Amniotic stem cell (primary cell): ENCODE measurements at regions not wholly inside any gene's neighbourhood (a gene's known extent, or its start where the extent isn't known, plus 50 kb on each side); places are given as distances from the start of the nearest gene placed in this dataset.

Experiments used
- DNase-seq: peaks from one replicate; lab custom pipeline; 2025; lab: John Stamatoyannopoulos, UW

DNA sequence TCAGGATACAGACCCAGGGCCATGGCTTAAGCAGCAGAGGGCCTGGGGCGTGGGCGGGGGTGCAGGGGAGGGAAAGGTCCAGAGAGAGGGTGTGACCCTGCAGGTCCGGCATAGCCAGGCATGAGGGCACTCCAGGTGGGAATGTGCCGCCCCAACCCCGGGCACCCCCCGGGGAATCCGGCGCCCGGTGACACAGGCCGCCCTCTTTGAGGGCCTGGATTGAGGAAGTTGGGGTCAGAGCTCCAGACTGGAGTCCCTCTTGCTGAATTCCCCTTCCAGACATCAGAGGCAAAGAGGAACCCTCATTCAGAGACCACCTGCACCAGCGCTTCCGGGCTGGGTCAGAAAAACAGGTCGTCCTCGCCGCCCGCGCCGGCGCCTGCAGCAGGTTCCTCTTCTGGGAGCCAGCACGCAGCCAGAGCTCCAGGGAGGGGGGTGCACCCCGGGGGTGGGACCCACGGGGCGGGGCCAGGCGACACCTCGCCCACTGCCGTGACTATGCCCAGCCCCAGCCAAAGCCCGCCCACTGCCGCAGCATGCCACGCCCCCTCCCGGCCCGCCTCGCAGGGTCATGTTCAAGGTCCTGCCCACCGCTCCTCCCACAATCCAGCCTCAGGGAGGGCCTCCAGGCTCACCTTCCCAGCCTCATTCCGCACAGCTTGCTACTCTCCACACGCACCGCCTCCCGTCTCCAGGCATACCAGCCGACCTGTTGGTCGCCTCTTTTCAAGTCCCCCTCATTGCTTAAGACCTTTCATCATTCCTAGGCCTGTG, 98.3 kb upstream of the ID2 start:
- no peak for DNase-seq

DNA sequence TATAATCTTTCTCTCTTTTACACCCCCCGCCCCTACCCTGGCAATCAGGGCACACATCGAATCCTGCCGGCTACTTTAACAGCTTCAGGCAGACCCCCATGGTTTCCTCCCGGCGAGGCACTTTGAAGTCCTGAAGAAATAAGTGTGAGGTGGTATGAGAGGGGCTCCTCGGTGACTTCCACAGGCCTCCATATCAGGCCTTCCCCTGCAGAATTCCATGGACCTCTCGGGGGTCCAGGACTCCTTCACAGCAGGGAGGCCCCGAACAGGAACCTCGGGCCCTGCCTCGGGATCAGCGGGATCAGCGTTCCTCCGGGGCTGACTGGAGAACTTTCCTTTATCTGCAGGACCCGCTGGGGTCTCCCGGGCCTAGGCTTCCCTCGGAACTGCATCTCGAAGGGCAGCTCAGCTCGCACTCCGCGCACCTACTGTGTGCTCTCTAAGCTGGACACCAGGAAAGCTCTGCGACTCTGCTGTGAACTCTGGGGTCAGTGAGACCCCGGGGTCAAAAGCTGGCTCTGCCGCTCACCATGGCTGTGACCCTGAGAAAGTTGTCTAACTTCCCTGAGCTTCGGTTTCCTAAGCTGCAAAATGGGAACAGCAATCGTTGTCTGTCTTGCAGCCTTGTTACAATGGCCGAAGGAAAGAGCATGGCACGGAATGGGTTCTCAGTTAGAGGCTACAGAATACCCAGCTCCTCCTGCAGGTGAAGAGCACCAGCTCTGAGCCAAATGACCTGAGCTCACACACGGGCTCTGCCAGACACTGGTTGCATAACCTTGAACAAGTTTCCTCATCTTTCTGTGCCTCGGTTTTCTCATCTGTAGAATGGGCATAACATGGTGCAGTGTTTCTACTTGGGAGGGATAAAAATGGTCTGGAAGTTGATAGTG, 97.4 kb upstream of the ID2 start:
- DNase-seq, result no peak

GRCh38 chr2:8586457-8587051, 95.3 kb upstream of the ID2 start:
- no peak for DNase-seq

DNA sequence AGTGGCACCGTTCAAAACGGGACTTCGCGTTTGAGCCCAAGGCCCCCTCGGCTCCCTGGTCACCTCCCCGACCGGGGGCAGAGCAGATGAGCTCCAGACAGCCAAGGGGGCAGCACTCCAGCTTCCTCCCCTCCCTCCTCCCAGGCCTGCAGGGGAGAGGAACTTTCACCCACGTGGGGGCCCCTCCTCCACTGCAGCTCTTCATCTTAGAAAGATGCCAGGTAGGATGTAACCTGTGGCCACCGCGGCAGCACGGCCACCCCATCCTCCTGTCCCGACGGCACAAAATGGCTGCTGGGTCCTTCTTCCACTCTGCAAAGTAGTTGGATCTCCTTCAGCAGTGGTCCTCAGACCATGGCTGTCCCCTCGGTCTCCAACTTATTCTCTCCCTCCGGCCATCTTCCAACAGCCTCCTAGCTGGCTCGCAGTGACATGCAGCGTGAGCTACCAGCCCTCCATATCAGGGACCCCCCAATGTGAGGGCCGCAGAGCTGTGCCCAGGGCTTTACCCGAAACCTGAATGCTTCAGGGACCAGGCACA, 94.5 kb upstream of the ID2 start:
- DNase-seq, result no peak

- DNase-seq, result no peak
Measured at GRCh38 chr2:8587920-8588830, 93.7 kb upstream of the ID2 start.

DNA sequence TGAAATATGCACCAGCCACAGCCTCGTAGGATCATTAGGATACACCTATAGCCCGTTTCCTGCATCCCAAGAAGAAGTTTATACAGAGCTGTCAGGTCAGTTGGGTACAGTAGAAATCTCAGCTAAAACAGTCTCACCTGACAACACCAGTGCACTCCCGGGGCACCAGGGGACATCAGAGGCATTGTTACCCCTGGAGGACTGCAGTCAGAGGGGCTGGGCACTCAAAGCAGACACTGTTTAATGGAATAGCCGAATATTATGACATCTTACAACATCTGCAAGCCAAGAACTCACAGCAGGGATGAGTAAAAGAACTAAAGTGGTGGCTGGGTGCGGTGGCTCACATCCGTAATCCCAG, 93.0 kb upstream of the ID2 start:
- DNase-seq, result no peak

- DNase-seq, result no peak
Measured at GRCh38 chr2:8589721-8590120, 92.1 kb upstream of the ID2 start.

DNA sequence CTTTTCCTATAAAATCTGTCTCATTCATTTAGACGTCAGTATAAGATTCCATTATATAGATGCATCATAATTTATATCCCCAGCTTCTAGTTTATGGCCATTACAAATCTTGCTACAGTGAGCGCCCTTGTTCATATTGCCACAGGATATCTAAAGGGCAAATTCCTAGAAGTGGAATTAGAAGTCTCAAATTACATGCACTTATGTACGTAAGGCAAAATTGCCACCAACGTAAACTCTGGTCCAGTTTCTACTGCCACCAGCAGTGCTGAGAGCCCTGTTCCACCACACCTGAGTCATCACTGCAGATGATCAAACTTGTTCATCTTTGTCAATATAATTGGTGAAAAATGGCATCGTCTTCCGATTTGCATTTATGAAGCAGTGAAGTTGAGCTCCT, 90.9 kb upstream of the ID2 start:
- no peak for DNase-seq

GRCh38 chr2:8592736-8593135, 89.1 kb upstream of the ID2 start:
- no peak for DNase-seq

GRCh38 chr2:8593243-8593642, 88.6 kb upstream of the ID2 start:
- no peak for DNase-seq

DNA sequence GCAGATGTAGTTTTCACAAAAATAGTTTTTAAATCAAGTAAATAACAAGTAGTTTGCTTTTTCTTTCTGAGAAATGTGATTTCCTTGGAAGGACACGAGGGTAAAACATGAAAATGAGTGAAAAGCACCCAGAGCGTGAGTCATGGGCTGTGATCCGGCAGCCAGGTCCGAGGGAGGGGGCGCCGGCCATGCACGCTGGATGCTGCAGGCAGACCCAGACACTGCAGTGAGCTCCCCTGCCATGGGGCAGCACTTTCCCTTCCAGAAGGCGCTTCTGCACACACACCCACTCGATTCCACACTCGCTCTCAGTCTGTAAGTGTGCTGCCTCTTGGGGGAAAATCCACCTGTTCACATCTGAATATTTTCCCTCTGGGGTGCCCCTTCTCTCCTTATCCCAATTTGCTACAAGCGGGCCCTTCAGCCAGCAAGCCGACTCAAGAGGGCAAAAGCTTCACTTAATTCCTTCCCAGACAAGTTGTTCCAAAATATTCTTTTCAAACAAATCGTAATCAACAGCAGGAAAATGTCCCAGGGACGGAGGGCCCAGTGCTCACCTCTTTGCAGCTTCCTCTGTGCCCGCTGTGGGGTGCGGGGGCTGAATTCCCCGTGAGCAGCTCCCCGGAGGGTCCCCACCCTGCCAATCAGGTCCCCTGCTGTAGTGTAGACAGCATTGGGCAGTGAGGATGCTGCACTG, 87.0 kb upstream of the ID2 start:
- DNase-seq, result no peak

- no peak for DNase-seq
Measured at GRCh38 chr2:8595428-8595805, 86.4 kb upstream of the ID2 start.

DNA sequence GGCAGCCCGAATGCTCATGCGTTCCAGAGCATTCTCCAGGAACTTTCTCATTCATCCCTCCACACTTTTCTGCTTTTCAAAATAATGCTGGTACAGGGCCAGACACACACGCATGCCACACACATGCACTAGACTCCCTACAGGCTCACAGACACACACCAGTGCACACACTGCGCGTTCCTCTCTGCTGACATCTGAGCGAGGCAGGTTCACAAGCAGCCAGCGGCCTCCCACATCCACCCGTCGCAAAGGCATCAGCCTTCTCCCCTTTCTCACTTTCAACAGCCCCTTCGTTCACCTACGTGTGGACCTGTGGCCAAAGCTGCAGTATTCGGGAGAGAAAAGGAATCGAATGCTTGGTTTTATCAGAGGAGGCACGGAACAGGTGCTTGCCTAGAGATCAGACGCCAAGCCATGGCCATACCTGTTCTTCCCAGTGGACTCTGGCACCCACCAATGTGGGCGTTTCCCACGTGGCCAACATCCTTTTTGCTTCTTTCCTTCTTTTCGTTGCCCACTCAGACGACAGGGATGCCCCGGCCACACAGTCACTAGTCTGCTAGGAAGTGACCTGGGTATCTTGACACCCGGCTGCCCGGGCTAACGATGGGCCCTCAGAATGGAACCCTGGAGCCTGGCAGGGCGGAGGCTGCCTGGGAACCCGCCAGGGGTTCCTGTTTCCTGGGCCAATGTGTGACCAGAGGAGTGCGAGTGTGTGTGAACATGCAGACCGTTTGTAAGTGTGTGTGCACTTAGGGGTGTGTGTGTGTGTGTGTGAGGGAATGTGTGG, 85.8 kb upstream of the ID2 start:
- DNase-seq, result no peak

DNA sequence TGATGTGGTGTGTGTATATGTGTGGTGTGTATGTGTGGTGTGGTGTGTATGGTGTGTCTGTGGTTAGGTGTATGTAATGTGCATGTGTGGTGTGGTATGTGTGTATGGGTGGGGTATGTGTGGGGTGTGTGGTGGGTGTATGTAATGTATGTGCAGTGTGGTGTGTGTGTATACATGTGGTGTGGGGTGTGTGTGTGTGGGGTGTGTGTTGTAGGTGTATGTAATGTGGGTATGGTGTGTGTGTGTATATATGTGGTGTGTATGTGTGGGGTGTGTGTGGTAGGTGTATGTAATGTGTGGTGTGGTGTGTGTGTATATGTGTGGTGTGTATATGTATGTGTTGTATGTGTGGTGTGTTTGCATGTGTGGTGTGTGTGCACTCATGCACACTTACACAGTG, 84.8 kb upstream of the ID2 start:
- DNase-seq, result no peak

DNA sequence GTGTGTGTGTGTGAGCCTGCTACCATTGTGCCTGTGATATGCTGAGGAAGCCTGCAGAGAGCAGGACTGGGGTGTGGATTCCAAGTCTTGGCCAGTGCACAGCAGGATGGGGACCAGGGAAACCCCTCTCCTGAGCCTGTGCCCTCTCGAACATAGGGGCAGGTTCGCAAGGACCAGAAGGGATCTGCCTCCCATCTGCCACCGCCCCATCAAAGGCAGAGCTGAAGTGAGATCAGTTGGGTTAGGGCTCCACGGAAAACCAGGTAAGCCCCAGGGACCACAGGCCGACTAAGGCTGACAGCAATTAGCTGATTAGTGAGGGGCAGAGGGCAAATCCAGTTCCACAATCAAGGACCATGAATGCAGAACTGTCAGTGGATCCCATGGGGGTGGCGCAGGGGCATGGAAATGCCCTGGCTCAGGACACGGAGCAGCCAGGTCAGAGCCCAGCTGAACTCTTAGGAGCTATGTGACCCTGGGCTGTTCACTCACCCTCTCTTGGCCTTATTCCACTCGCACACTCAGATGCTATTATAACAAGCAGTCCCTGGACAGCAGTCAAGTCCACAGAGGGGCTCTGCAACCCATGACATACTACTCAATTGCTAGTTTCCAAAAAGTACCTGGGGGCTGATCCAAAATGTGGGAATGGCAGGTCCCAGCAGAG, 84.2 kb upstream of the ID2 start:
- no peak for DNase-seq

GRCh38 chr2:8598295-8599165, 83.3 kb upstream of the ID2 start:
- peak; percentile 46 for DNase-seq

DNA sequence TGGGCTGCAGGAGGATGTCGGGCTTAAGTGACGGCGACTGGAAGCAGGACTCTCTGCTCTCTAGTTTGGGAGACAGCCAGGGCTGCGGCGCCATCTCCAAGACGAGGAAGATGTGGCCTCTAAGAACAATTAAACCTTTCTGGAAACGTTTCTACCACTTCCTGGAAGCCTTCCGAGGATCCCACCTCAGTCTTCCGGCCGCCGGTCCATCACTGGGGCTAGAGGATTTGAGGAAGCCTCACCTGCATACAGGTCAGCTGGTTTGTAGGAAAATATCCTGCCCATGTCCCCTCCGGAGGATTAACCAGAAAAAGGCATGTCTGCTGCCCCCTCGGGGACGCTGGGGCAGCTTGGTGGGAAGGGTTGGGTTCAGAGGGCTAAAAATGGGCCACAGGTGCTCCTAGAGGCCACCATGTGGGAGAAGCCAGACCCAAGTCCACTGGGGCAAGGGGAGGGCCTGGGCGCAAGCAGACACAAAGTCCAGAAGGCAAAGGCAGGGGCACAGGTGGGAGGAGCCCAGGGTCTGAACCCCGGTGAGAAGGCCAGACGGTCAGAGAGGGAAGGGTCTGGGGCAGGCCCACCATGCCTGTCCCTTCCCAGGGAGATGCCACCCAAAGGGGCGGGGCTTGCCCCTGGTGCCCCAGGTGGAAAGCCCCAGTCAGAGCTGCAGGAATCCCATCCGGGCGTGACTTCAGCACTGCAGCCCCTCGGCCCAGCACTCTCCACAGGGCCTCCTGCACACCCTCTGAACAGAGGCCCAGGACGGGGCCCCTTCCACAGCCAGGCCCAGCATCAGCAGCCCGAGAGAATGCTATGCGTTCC, 82.2 kb upstream of the ID2 start:
- DNase-seq, result no peak

DNA sequence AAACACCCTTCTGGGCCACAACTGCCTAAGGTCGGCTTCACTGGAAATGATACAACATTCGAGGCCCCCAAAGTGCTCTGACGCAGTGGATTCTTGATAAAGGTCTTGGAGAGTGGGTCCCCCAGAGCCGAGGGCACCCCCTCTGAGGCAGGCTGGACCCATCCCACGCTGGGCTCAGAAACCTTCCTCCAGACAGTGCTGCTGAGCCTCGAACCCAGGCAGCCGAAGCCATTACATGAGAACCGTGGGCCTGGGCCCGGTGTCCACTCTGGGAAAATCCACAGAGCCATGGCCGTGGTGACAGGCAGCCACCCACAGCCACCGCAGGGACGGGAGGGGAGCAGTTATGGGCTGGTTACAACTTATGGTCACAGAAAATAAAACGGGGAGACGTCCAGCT, 81.4 kb upstream of the ID2 start:
- DNase-seq, result no peak
